HepG2 (cell line): ENCODE measurements at regions not wholly inside any gene's neighbourhood (a gene's known extent, or its start where the extent isn't known, plus 50 kb on each side); places are given as distances from the start of the nearest gene placed in this dataset.

Source experiments
- ATAC-seq: fragments of 200-7000 bp; cut with Tn5 transposase; 3 replicates; pipeline ENCODE4 v1.9.1; 2020; ENCODE audit warnings: mild to moderate bottlenecking, moderate library complexity
- BruUV-seq: library from RNA; stranded (reverse); fragments of 400-500 nt; replicated peaks from 2 replicates; lab custom pipeline; 2021; lab: Mats Ljungman, UMichigan
- CTCF ChIA-PET: fragments of 300-600 bp; formaldehyde crosslinking; extraction: SDS; loops from one replicate; lab custom pipeline; 2021; ENCODE audit warnings: low total read pairs, inconsistent platforms, low intra/inter-chr PET ratio; lab: Yijun Ruan, JAX
- POLR2A ChIA-PET: fragments of 350-600 bp; sonication (Branson Sonifier 250); formaldehyde crosslinking; loops from one replicate; lab custom pipeline; 2020; ENCODE audit warnings: antibody characterized with exemption, inconsistent platforms; lab: Yijun Ruan, JAX
- DNase-seq: peaks from one replicate; pipeline ENCODE4 v3.0.0-alpha.2; 2015; ENCODE audit warnings: low spot score
- FAIRE-seq: peaks from 3 replicates; lab custom pipeline; 2011; peaks lifted over from hg19 to GRCh38; lab: Jason Lieb, UNC
- H2AFZ ChIP-seq: one replicate; pipeline ENCODE4 v1.6.1; 2011; ENCODE audit warnings: low read length, inconsistent platforms
- H3K27ac ChIP-seq: fragments of 300-600 bp; 3 replicates; pipeline ENCODE4 v1.8.0; 2011; ENCODE audit warnings: mixed run types, mild to moderate bottlenecking, mixed read lengths, low read length, inconsistent platforms; ENCODE audit not compliant: insufficient read depth; ENCODE audit errors: extremely low read length
- H3K27me3 ChIP-seq, 2 experiments: fragments of 200-600 bp in 1 of 2; 2 replicates in 1 of 2; 3 replicates in 1 of 2; pipeline versions ENCODE4 v1.6.0 to v1.8.0; 2011; ENCODE audit warnings: low read length in 2 of 2, mild to moderate bottlenecking in 2 of 2, moderate library complexity in 2 of 2, inconsistent platforms in 1 of 2; ENCODE audit not compliant: insufficient read depth in 2 of 2, control insufficient read depth in 1 of 2
- H3K36me3 ChIP-seq, 2 experiments: fragments of 200-600 bp in 1 of 2; replicated peaks in 1 of 2; 2 replicates in 1 of 2; 3 replicates in 1 of 2; pipeline versions ENCODE4 v1.5.1 to v1.8.0; 2011; ENCODE audit warnings: low read length in 2 of 2, inconsistent platforms in 1 of 2; ENCODE audit not compliant: insufficient read depth in 2 of 2, control insufficient read depth in 1 of 2
- H3K4me1 ChIP-seq: 2 replicates; pipeline ENCODE4 v1.5.1; 2012; ENCODE audit warnings: low read length, inconsistent platforms; ENCODE audit not compliant: insufficient read depth
- H3K4me2 ChIP-seq: 2 replicates; pipeline ENCODE4 v1.6.0; 2011; ENCODE audit warnings: low read depth, low read length, inconsistent platforms
- H3K4me3 ChIP-seq, 3 experiments: fragments of 200-600 bp in 1 of 3; sonication (generic), shearing (Covaris generic) in 1 of 3; replicated peaks in 1 of 3; 2 replicates each; pipeline ENCODE4 v1.5.1; 2011 to 2016; ENCODE audit warnings: low read length in 3 of 3, inconsistent platforms in 2 of 3, low read depth in 2 of 3, mild to moderate bottlenecking in 2 of 3, control low read depth in 1 of 3, mixed read lengths in 1 of 3; ENCODE audit not compliant: insufficient read depth in 1 of 3
- H3K79me2 ChIP-seq: one replicate; pipeline ENCODE4 v1.6.1; 2011; ENCODE audit warnings: low read length, inconsistent platforms; ENCODE audit not compliant: insufficient read depth
- H3K9ac ChIP-seq: 2 replicates; pipeline ENCODE4 v1.6.0; 2011; ENCODE audit warnings: mild to moderate bottlenecking, low read depth, low read length, inconsistent platforms; ENCODE audit not compliant: insufficient read depth
- H3K9me3 ChIP-seq: 2 replicates; pipeline ENCODE4 v1.5.1; 2012; ENCODE audit warnings: mild to moderate bottlenecking, low read length
- H4K20me1 ChIP-seq: 2 replicates; pipeline ENCODE4 v1.6.0; 2011; ENCODE audit warnings: inconsistent platforms, mild to moderate bottlenecking, low read length, moderate library complexity; ENCODE audit not compliant: insufficient read depth
- BCLAF1 ChIP-seq: fragments of 450-650 bp; IDR thresholded peaks from 2 replicates; pipeline ENCODE4 v1.6.1; 2017; ENCODE audit warnings: mild to moderate bottlenecking
- ELF3 ChIP-seq: IDR thresholded peaks from 2 replicates; pipeline ENCODE4 v1.6.1; 2016; ENCODE audit warnings: missing genetic modification reagents, missing compliant biosample characterization
- HDAC2 ChIP-seq: sonication (generic); formaldehyde crosslinking; IDR thresholded peaks from 2 replicates; pipeline ENCODE4 v1.4.0; 2020; ENCODE audit warnings: missing genetic modification reagents
- HOXA9 ChIP-seq: sonication (generic); formaldehyde crosslinking; IDR thresholded peaks from 2 replicates; pipeline ENCODE4 v1.8.1; 2022; ENCODE audit warnings: missing genetic modification reagents, mild to moderate bottlenecking, moderate library complexity, borderline replicate concordance
- KAT7 ChIP-seq: IDR thresholded peaks from 2 replicates; pipeline ENCODE4 v1.6.1; 2018; ENCODE audit warnings: borderline replicate concordance, missing compliant biosample characterization
- KLF16 ChIP-seq, 2 experiments: sonication (generic) in 1 of 2; formaldehyde crosslinking in 1 of 2; IDR thresholded peaks; 2 replicates each; pipeline versions ENCODE4 v1.6.1 to v1.8.0; 2016 to 2023; ENCODE audit warnings: missing genetic modification reagents in 2 of 2, missing compliant biosample characterization in 1 of 2
- MAF1 ChIP-seq: sonication (generic); formaldehyde crosslinking; IDR thresholded peaks from 2 replicates; pipeline ENCODE4 v1.5.0; 2020; ENCODE audit warnings: missing genetic modification reagents, borderline replicate concordance
- MEIS2 ChIP-seq: sonication (generic); formaldehyde crosslinking; IDR thresholded peaks from 2 replicates; pipeline ENCODE4 v1.9.0; 2021; ENCODE audit warnings: mild to moderate bottlenecking, missing genetic modification reagents
- NBN ChIP-seq: fragments of 450-650 bp; conservative IDR thresholded peaks from 2 replicates; pipeline ENCODE4 v1.6.1; 2017
- NFE2L1 ChIP-seq: sonication (generic); formaldehyde crosslinking; IDR thresholded peaks from 2 replicates; pipeline ENCODE4 v1.4.0; 2020; ENCODE audit warnings: missing genetic modification reagents, mild to moderate bottlenecking, borderline replicate concordance
- NPAS2 ChIP-seq: sonication (generic); formaldehyde crosslinking; IDR thresholded peaks from 2 replicates; pipeline ENCODE4 v1.8.0; 2022; ENCODE audit warnings: mild to moderate bottlenecking, missing genetic modification reagents, borderline replicate concordance
- PPARG ChIP-seq: conservative IDR thresholded peaks from 2 replicates; pipeline ENCODE4 v1.6.1; 2016; ENCODE audit warnings: missing biosample characterization, missing genetic modification reagents
- SOX6 ChIP-seq, 2 experiments: fragments of 450-650 bp in 1 of 2; sonication (generic) in 1 of 2; formaldehyde crosslinking in 1 of 2; IDR thresholded peaks; 2 replicates each; pipeline versions ENCODE4 v1.4.0 to v1.6.1; 2017 to 2020; ENCODE audit warnings: antibody characterized with exemption in 1 of 2, mild to moderate bottlenecking in 1 of 2, missing genetic modification reagents in 1 of 2
- SRSF9 ChIP-seq: fragments of 200-400 bp; formaldehyde crosslinking; IDR thresholded peaks from 2 replicates; pipeline ENCODE4 v1.6.1; 2018; ENCODE audit warnings: borderline replicate concordance, mild to moderate bottlenecking, low read depth, low read length; ENCODE audit not compliant: insufficient read depth, poor library complexity, severe bottlenecking
- YEATS2 ChIP-seq: sonication (generic); formaldehyde crosslinking; IDR thresholded peaks from 2 replicates; pipeline ENCODE4 v1.4.0; 2020; ENCODE audit warnings: missing genetic modification reagents, borderline replicate concordance
- ZFP1 ChIP-seq: IDR thresholded peaks from 2 replicates; pipeline ENCODE4 v1.6.1; 2016
- ZNF251 ChIP-seq: sonication (generic); formaldehyde crosslinking; IDR thresholded peaks from 2 replicates; pipeline ENCODE4 v1.9.0; 2021; ENCODE audit warnings: mild to moderate bottlenecking, missing genetic modification reagents
- ZNF549 ChIP-seq: sonication (generic); formaldehyde crosslinking; IDR thresholded peaks from 2 replicates; pipeline ENCODE4 v1.5.0; 2020; ENCODE audit warnings: missing genetic modification reagents
- ZNF576 ChIP-seq: sonication (generic); formaldehyde crosslinking; IDR thresholded peaks from 2 replicates; pipeline ENCODE4 v1.4.0; 2020; ENCODE audit warnings: mild to moderate bottlenecking, missing genetic modification reagents
- ZNF629 ChIP-seq: sonication (generic); formaldehyde crosslinking; conservative IDR thresholded peaks from 2 replicates; pipeline ENCODE4 v1.5.0; 2020; ENCODE audit warnings: missing genetic modification reagents
- WGBS: methylation state at CpG from one replicate; pipeline ENCODE4 v1.1.6; 2017; ENCODE audit warnings: low lambda C conversion rate; 5-methylcytosine and 5-hydroxymethylcytosine counted together
- in situ Hi-C: cut with HindIII; loops from 2 replicates; pipeline ENCODE4 v1.10.0; 2017; ENCODE audit warnings: low pct_unique_long_range_greater_than_20kb; ENCODE audit not compliant: extremely low pct_ligation_motif_present
- intact Hi-C: fragments of 100-400 bp; cut with micrococcal nuclease; formaldehyde crosslinking; loops from one replicate; pipeline ENCODE4 v1.10.0; 2022; ENCODE audit not compliant: unreplicated experiment

GRCh38 chr13:67758975-67759374 is 528.8 kb upstream of the PCDH9 start:
- Histone ChIP-seq H4K20me1 (no peaks in the 10 kb centered on the region), H3K9me3 (no peaks in the 10 kb centered on the region), H3K79me2 (no peaks in the 10 kb centered on the region), H2AFZ (no peak overlapping the region), H3K4me3 (no peak overlapping the region), H3K4me2 (no peak overlapping the region), H3K27ac (no peak overlapping the region), H3K27me3 (no peaks in the 10 kb centered on the region), H3K4me1 (no peaks in the 10 kb centered on the region), H3K9ac (no peak overlapping the region), H3K36me3 (no peaks in the 10 kb centered on the region)
- no peak for DNase-seq
- no peak for FAIRE-seq
- ChIA-PET CTCF (no interaction called here), POLR2A (no interaction called here)
- no peak for ATAC-seq
- TF ChIP-seq ZNF251 (CRISPR knock-in tag) (no peak), SRSF9 (no peak), MAF1 (CRISPR knock-in tag) (no peak), YEATS2 (no peak), PPARG (CRISPR knock-in tag) (no peak), HOXA9 (CRISPR knock-in tag) (no peak), NFE2L1 (CRISPR knock-in tag) (no peak), ELF3 (CRISPR knock-in tag) (no peak), ZNF549 (CRISPR knock-in tag) (no peak), KAT7 (CRISPR knock-in tag) (no peak)
- no TSS peak for BruUV-seq
- in situ Hi-C loops = no loop called here
- intact Hi-C loops = no loop called here
- WGBS = 3% methylated on average over 5 of the region's 5 CpGs

- POLR2A ChIA-PET = no interaction called here
- no peaks in the 10 kb centered on the region for H3K36me3 ChIP-seq
- in situ Hi-C loops = no loop called here
- H3K4me3 ChIP-seq = no peak overlapping the region
- H3K9me3 ChIP-seq = no peaks in the 10 kb centered on the region
- no peaks in the 10 kb centered on the region for H4K20me1 ChIP-seq
- no peak for DNase-seq
- intact Hi-C loops = no loop called here
- CTCF ChIA-PET = no interaction called here
- no peak overlapping the region for H2AFZ ChIP-seq
- no peak for ATAC-seq
- no peak for FAIRE-seq
- no peaks in the 10 kb centered on the region for H3K27me3 ChIP-seq
- no peaks in the 10 kb centered on the region for H3K79me2 ChIP-seq
- no peaks in the 10 kb centered on the region for H3K4me1 ChIP-seq
- H3K4me2 ChIP-seq = no peak overlapping the region
- BruUV-seq = no TSS peak
- no peak overlapping the region for H3K9ac ChIP-seq
- no peak overlapping the region for H3K27ac ChIP-seq
- TF ChIP-seq NPAS2 (no peak), NBN (no peak), BCLAF1 (no peak), ZNF629 (CRISPR knock-in tag) (no peak), SOX6 (IDR thresholded peaks at IDR 0.05) (no peak), SOX6 (CRISPR knock-in tag; IDR thresholded peaks at IDR 0.05) (no peak), HDAC2 (CRISPR knock-in tag) (no peak), ZFP1 (CRISPR knock-in tag) (no peak), ZNF576 (CRISPR knock-in tag) (no peak), MEIS2 (no peak), KLF16 (CRISPR knock-in tag; IDR thresholded peaks at IDR 0.05) (no peak)
Observed at GRCh38 chr13:67754012-67754411, 523.9 kb upstream of the PCDH9 start.
